Lower leg skin (tissue), 3 donors: ENCODE measurements at regions not wholly inside any gene's neighbourhood (a gene's known extent, or its start where the extent isn't known, plus 50 kb on each side); places are given as distances from the start of the nearest gene placed in this dataset.

Experiments used
- CTCF ChIP-seq, 3 donors: fragments of 450-650 bp; IDR thresholded peaks; one replicate each; pipeline ENCODE4 v1.5.1; 2016; ENCODE audit warnings: antibody characterized with exemption in 3 of 3, mild to moderate bottlenecking in 3 of 3, moderate library complexity in 2 of 3
- POLR2A ChIP-seq, 2 donors: fragments of 450-650 bp; IDR thresholded peaks; one replicate each; pipeline ENCODE4 v1.6.1; 2016 to 2017; ENCODE audit warnings: antibody characterized with exemption in 2 of 2, mild to moderate bottlenecking in 1 of 2, moderate library complexity in 1 of 2

- TF ChIP-seq CTCF (IDR thresholded peaks at IDR 0.05): no peak
- TF ChIP-seq POLR2A (IDR thresholded peaks at IDR 0.05): no peak
Measured at GRCh38 chr1:57494530-57495079, 70.7 kb upstream of the DAB1 start.
